T-helper 1 cell treated with Interleukin-12 subunit alpha and Interleukin-12 subunit beta and Interleukin-4 antibody, amounts not matched to agents 30 μg/mL and 1 μg/mL, for 36 hours (primary cell): ENCODE measurements at regions not wholly inside any gene's neighbourhood (a gene's known extent, or its start where the extent isn't known, plus 50 kb on each side); places are given as distances from the start of the nearest gene placed in this dataset.

Source experiments
- H3K27ac Mint-ChIP-seq: one replicate; pipeline ENCODE4 v1.8.0; 2021; ENCODE audit warnings: mild to moderate bottlenecking, mixed read lengths
- H3K27me3 Mint-ChIP-seq: one replicate; pipeline ENCODE4 v1.8.0; 2021; ENCODE audit warnings: low read depth, mixed read lengths
- H3K36me3 Mint-ChIP-seq: one replicate; pipeline ENCODE4 v1.8.0; 2021; ENCODE audit warnings: low read depth, mixed read lengths
- H3K4me1 Mint-ChIP-seq: one replicate; pipeline ENCODE4 v1.8.0; 2021; ENCODE audit warnings: low read depth, mixed read lengths
- H3K4me3 Mint-ChIP-seq: one replicate; pipeline ENCODE4 v1.8.0; 2021; ENCODE audit warnings: mild to moderate bottlenecking, moderate library complexity, mixed read lengths
- H3K9me3 Mint-ChIP-seq: one replicate; pipeline ENCODE4 v1.8.0; 2021; ENCODE audit warnings: mixed read lengths

DNA sequence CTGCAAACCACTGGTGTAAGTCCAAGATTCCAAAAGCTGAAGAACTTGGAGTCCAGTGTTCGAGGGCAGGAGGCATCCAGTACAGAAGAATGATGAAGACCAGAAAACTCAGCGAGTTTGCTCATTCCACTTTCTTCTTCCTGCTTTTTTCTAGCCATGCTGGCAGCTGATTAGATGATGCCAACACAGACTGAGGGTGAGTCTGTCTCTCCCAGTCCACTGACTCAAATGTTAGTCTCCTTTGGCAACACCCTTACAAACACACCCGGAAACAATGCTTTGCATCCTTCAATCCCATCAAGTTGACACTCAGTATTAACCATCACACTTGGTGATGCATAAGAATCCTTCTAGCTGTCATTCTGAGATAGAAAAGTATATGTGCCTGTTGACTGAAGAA, 1504.6 kb downstream of the EFNB2 start:
- Mint-ChIP-seq H3K9me3 (no peaks in the 10 kb centered on the region), H3K4me3 (no peak overlapping the region), H3K27ac (no peak overlapping the region), H3K4me1 (no peaks in the 10 kb centered on the region), H3K27me3 (no peaks in the 10 kb centered on the region), H3K36me3 (no peaks in the 10 kb centered on the region)

DNA sequence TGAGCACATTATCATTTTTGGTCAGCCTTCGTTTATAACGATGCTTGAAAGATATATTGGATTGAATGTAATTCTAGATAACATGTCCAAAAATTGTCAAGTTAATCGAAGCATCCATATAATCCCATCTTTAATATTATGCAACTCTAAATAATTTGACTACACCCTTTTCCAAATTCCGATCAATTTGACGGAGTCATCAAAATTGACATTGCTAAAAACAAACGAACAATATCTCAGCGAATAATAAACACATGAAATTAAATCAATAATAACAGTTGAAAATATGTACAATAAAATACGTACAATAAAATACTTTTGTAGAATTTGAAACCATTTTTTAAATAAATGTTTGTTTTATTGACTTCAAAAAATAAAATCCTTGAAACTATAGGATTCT, 1516.4 kb downstream of the EFNB2 start:
- H3K27me3 Mint-ChIP-seq: no peaks in the 10 kb centered on the region
- no peak overlapping the region for H3K4me3 Mint-ChIP-seq
- H3K4me1 Mint-ChIP-seq: no peaks in the 10 kb centered on the region
- no peak overlapping the region for H3K27ac Mint-ChIP-seq
- H3K36me3 Mint-ChIP-seq: no peaks in the 10 kb centered on the region
- no peaks in the 10 kb centered on the region for H3K9me3 Mint-ChIP-seq

GRCh38 chr13:105016266-105016665, 1519.2 kb downstream of the EFNB2 start:
- Mint-ChIP-seq H3K27me3 (no peaks in the 10 kb centered on the region), H3K36me3 (no peaks in the 10 kb centered on the region), H3K4me1 (no peaks in the 10 kb centered on the region), H3K27ac (no peak overlapping the region), H3K4me3 (no peak overlapping the region), H3K9me3 (no peaks in the 10 kb centered on the region)

DNA sequence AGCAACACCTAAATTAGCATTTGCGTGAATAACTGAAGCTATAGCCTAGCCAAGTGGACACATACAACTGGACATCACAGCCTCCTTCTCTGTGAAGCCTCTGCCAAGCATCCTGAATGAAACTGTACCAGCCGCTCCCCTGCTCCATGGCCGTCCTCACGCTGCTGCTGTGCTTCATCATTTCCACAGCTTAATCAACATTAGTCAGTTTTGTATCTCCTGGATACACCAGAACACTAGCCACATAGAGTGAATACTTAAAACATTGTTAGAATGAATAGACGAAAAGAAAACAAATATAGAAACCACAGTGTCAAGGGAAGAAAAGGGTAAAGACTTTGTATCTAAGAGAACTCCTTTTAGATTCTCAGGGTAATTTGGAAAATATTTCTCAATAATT, 1526.9 kb downstream of the EFNB2 start:
- Mint-ChIP-seq H3K27me3 (no peaks in the 10 kb centered on the region), H3K36me3 (no peaks in the 10 kb centered on the region), H3K4me3 (no peak overlapping the region), H3K9me3 (no peaks in the 10 kb centered on the region), H3K27ac (no peak overlapping the region), H3K4me1 (no peaks in the 10 kb centered on the region)

- H3K9me3 Mint-ChIP-seq: no peaks in the 10 kb centered on the region
Measured at GRCh38 chr13:105007166-105007808, 1528.2 kb downstream of the EFNB2 start.

DNA sequence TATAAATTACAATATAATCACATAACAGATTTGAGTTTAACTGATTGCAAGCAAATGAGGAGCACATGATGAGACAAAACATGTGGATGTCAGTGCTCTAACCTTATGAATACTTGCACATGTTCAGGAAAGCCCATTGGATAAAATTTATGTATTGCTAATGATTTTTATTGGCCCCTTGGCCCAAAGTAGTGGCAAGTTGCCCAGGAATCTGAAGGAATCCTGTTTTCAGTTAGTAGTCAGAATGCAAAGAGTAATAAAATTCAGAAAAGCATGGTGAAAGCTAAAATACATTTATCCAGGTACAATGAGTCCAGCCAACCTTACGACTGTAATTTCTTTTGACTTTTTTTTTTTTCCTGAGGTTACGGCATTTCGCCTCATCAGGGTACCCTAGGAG, 1539.4 kb downstream of the EFNB2 start:
- Mint-ChIP-seq H3K4me1 (no peaks in the 10 kb centered on the region), H3K4me3 (no peak overlapping the region), H3K27ac (no peak overlapping the region), H3K36me3 (no peaks in the 10 kb centered on the region), H3K9me3 (no peaks in the 10 kb centered on the region), H3K27me3 (no peaks in the 10 kb centered on the region)

More at GRCh38 chr13:105007166-105007808, 1528.2 kb downstream of the EFNB2 start:
- H3K27me3 Mint-ChIP-seq: no peaks in the 10 kb centered on the region
- H3K36me3 Mint-ChIP-seq: no peaks in the 10 kb centered on the region
- no peak overlapping the region for H3K4me3 Mint-ChIP-seq
- H3K27ac Mint-ChIP-seq: no peak overlapping the region
- H3K4me1 Mint-ChIP-seq: no peaks in the 10 kb centered on the region

GRCh38 chr13:104993708-104994107, 1541.8 kb downstream of the EFNB2 start:
- H3K4me3 Mint-ChIP-seq: no peak overlapping the region
- H3K4me1 Mint-ChIP-seq: no peaks in the 10 kb centered on the region
- H3K36me3 Mint-ChIP-seq: no peaks in the 10 kb centered on the region
- no peaks in the 10 kb centered on the region for H3K27me3 Mint-ChIP-seq
- H3K9me3 Mint-ChIP-seq: no peaks in the 10 kb centered on the region
- no peak overlapping the region for H3K27ac Mint-ChIP-seq

DNA sequence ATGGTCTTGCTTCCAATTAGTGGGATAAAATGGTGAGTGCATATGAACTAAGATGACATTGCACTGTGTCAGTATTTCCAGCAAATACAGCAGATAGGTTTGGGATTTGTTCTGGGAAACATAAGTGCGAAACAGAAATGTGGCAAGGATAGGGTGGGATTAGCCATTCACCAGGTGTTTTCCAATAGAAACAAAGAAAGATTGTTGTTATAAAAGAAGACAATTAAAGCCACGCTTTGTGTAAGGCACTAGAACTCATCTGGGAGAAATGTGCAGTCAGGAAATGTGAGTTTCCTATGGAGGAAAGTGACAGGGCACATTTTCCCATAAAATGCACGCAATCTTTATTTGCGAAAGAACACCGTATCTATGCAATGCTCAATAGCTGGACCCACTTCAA, 1547.8 kb downstream of the EFNB2 start:
- Mint-ChIP-seq H3K4me3 (no peak overlapping the region), H3K4me1 (peaks cover 8% of the 10 kb centered on the region), H3K27me3 (no peaks in the 10 kb centered on the region), H3K9me3 (no peaks in the 10 kb centered on the region), H3K36me3 (no peaks in the 10 kb centered on the region), H3K27ac (no peak overlapping the region)

DNA sequence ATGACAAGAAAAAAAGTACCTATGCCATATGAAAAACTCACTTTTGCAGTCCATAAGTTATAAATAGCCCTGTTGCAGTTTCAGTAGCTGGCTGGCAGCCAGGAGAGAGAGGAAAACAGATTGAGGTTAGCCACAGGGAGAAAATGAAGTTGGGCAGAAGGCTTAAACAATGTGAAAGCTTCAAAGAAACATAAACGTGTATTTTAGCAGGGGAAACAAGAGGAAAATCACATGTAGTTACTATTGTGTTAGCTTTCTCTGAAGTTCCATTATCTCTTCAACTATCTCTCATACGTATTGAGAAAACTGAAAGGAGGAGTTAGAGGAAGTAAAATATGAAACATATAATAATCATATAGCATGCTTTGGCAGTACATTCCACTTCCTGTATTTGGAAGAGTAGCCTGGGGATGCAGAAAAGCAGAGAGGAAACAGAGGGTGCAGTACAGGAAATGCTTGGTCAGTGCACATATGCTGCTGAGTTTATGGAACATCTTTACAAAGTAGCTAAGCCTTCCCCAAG, 1551.1 kb downstream of the EFNB2 start:
- H3K4me1 Mint-ChIP-seq: peaks cover 8% of the 10 kb centered on the region
- H3K9me3 Mint-ChIP-seq: no peaks in the 10 kb centered on the region
- H3K4me3 Mint-ChIP-seq: no peak overlapping the region
- H3K36me3 Mint-ChIP-seq: no peaks in the 10 kb centered on the region
- H3K27me3 Mint-ChIP-seq: no peaks in the 10 kb centered on the region
- no peak overlapping the region for H3K27ac Mint-ChIP-seq

DNA sequence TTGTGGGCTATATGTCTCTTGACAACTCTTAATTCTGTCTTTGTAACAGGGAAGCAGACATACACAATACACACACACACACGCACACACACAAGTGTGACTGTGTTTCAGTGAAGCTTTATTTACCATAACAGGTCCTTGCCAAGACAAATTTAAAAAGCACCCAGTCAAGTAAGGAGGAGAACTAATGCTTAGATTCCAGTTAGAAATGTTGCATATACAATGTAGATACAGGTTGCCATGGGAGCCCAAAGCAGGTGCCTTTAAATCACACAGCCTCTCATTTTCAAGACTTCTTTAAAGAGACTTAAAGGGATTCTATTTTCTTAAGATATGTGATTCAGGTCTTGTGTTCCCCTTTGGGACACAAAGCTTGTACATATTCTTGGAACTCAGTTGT, 1551.9 kb downstream of the EFNB2 start:
- Mint-ChIP-seq H3K36me3 (no peaks in the 10 kb centered on the region), H3K27ac (no peak overlapping the region), H3K4me3 (no peak overlapping the region), H3K27me3 (no peaks in the 10 kb centered on the region), H3K9me3 (no peaks in the 10 kb centered on the region), H3K4me1 (peaks cover 8% of the 10 kb centered on the region)

DNA sequence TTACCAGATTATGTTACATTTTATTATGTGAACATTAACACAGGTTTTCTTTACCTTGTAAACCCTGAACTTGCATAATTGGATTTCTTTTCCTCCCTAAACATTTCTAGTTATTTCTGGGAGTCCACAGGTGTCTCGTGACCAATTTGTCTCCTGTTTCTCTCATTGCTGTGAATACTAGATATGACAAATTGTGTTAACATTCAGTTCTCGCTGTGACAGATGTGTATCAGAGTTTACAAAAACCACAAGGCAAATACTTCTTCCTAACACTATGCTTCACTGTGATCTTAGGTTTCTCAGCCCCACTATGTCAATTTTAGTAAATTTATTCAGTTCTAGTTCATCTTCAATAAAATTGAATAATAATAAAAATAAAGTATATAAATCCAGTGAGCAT, 1554.9 kb downstream of the EFNB2 start:
- H3K4me3 Mint-ChIP-seq: no peak overlapping the region
- no peaks in the 10 kb centered on the region for H3K36me3 Mint-ChIP-seq
- no peaks in the 10 kb centered on the region for H3K9me3 Mint-ChIP-seq
- H3K27me3 Mint-ChIP-seq: no peaks in the 10 kb centered on the region
- H3K4me1 Mint-ChIP-seq: peaks cover 8% of the 10 kb centered on the region
- no peak overlapping the region for H3K27ac Mint-ChIP-seq

- no peaks in the 10 kb centered on the region for H3K36me3 Mint-ChIP-seq
- peaks cover 4% of the 10 kb centered on the region for H3K4me1 Mint-ChIP-seq
- H3K9me3 Mint-ChIP-seq: no peaks in the 10 kb centered on the region
- no peak overlapping the region for H3K27ac Mint-ChIP-seq
- peaks cover 8% of the 10 kb centered on the region for H3K27me3 Mint-ChIP-seq
- H3K4me3 Mint-ChIP-seq: no peak overlapping the region
Measured at GRCh38 chr13:104979281-104980030, 1556.0 kb downstream of the EFNB2 start.

- Mint-ChIP-seq H3K4me3 (no peak overlapping the region), H3K9me3 (no peaks in the 10 kb centered on the region), H3K36me3 (no peaks in the 10 kb centered on the region), H3K4me1 (no peaks in the 10 kb centered on the region), H3K27ac (no peak overlapping the region), H3K27me3 (peaks cover 8% of the 10 kb centered on the region)
Measured at GRCh38 chr13:104976986-104977385, 1558.5 kb downstream of the EFNB2 start.

GRCh38 chr13:104975272-104975671, 1560.2 kb downstream of the EFNB2 start:
- Mint-ChIP-seq H3K9me3 (no peaks in the 10 kb centered on the region), H3K27ac (no peak overlapping the region), H3K4me1 (no peaks in the 10 kb centered on the region), H3K27me3 (peaks cover 8% of the 10 kb centered on the region), H3K4me3 (no peak overlapping the region), H3K36me3 (no peaks in the 10 kb centered on the region)

DNA sequence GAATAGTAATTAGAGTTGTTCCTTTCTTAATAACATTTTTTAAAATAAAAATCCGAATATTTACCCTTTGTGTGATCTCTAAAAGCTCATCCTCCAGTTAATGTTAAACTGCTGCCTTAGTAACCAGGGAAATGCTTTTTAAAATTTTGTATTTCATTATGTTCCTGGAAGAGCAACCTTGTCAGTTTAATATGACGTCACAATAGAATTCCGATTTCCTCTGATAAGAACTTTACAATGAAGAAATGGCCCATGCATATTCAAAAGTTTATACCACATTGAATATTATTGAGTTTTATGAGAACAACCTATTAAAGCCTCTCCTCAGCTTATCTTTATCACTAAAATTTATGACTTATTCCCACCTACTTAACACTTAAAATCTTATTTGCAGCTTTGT, 1566.6 kb downstream of the EFNB2 start:
- no peak overlapping the region for H3K4me3 Mint-ChIP-seq
- no peaks in the 10 kb centered on the region for H3K27me3 Mint-ChIP-seq
- no peaks in the 10 kb centered on the region for H3K4me1 Mint-ChIP-seq
- no peak overlapping the region for H3K27ac Mint-ChIP-seq
- no peaks in the 10 kb centered on the region for H3K36me3 Mint-ChIP-seq
- H3K9me3 Mint-ChIP-seq: no peaks in the 10 kb centered on the region
